ENCODE measurements at regions not wholly inside any gene's neighbourhood (a gene's known extent, or its start where the extent isn't known, plus 50 kb on each side); places are given as distances from the start of the nearest gene placed in this dataset.

DNA sequence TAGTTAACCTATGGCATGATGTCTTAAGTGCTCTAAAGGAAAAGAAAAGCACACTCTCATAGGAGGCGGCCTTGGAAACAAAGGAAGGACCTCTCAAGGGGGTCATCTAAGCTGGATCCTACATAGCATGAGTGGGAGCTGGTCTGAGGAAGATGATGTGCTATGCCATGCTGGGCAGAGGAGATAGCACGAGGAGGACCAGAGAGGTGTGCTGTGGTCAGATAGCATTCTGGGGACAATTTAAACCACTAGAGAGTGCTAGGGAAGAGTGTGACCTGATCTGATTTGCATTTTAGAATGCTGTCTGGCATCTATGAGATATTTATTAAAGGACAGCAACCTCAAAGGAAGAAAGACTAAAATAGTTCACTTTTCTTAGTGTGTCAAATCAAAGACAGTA is 910.1 kb upstream of the CELF4 start:
- DNase-seq (ENCODE audit: low read depth) = no peak

DNA sequence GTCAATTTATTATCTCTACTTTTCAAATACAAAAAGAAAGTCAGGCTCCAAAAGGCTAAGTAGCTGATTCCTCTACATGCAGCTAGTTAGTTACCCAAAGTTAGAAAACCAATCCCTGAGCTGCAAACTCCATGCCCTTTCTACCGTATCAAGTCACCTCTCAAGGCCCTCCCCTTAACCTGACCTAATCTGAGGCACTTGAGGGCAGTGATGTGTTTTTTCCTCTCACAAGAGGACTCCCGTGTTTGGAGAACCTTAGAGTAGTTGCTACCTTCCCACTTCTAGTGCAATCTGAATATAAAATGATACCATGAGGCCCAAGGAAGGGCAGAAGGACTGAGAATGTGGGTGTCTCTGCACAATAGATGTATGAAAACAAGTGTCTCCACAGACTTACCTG is 907.9 kb upstream of the CELF4 start:
- no peak for DNase-seq (ENCODE audit: low read depth)

GRCh38 chr18:38470421-38470820 is 904.8 kb upstream of the CELF4 start:
- DNase-seq (ENCODE audit: low read depth) = no peak

DNA sequence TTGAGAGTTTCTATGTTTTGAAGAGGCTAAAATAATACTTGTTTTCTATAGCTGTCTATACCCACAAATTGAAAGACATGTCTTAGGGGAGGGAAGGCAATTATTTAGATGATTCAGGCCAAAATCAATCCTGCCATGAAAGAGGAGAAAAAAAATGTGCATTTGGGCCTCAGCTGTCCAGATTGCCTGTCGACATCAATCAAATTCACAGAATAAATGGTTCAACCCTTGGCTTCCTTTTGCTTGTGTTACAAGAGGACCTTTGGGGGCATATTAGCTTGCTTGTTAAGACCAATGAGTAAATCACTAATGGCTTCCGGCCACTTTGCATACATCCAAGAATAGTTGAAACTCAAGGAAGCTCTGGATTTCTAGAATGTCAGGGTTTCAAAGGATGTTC is 900.8 kb upstream of the CELF4 start:
- no peak for DNase-seq (ENCODE audit: low read depth)

- DNase-seq (ENCODE audit: low read depth) = no peak
These were observed 898.4 kb upstream of the CELF4 start for GRCh38 chr18:38464024-38464423.

- no peak for DNase-seq (ENCODE audit: low read depth)
These were observed 895.1 kb upstream of the CELF4 start for GRCh38 chr18:38460657-38461056.

- no peak for DNase-seq (ENCODE audit: low read depth)
These were observed 893.8 kb upstream of the CELF4 start for GRCh38 chr18:38459131-38459994.

DNA sequence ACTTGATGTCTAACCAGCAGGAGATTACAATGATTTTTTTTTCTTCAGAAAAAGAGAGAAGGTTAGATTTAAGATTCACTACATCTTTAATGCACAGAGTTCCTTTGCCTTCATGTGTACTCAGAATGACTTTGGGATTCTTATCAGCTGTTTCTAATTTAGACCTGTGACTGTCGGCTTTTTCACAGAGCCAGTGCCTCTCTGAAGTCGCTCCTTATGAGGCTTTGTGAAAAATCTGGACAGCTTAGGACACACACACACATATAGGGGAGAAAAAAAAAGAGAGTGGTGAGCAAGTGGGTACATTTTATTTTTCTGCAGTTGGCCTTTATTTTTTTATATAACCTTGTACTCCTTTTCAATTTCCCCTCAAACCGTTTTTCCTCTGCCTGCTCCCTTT is 893.1 kb upstream of the CELF4 start:
- no peak for DNase-seq (ENCODE audit: low read depth)

- DNase-seq (ENCODE audit: low read depth) = no peak
These were observed 890.7 kb upstream of the CELF4 start for GRCh38 chr18:38456253-38456652.

- DNase-seq (ENCODE audit: low read depth) = no peak
These were observed 889.3 kb upstream of the CELF4 start for GRCh38 chr18:38454764-38455469.

- DNase-seq (ENCODE audit: low read depth) = no peak
These were observed 888.3 kb upstream of the CELF4 start for GRCh38 chr18:38453880-38454279.

GRCh38 chr18:38450876-38451275 is 885.3 kb upstream of the CELF4 start:
- DNase-seq (ENCODE audit: low read depth) = peak; percentile 5

GRCh38 chr18:38445804-38446145 is 880.2 kb upstream of the CELF4 start:
- DNase-seq (ENCODE audit: low read depth) = no peak

DNA sequence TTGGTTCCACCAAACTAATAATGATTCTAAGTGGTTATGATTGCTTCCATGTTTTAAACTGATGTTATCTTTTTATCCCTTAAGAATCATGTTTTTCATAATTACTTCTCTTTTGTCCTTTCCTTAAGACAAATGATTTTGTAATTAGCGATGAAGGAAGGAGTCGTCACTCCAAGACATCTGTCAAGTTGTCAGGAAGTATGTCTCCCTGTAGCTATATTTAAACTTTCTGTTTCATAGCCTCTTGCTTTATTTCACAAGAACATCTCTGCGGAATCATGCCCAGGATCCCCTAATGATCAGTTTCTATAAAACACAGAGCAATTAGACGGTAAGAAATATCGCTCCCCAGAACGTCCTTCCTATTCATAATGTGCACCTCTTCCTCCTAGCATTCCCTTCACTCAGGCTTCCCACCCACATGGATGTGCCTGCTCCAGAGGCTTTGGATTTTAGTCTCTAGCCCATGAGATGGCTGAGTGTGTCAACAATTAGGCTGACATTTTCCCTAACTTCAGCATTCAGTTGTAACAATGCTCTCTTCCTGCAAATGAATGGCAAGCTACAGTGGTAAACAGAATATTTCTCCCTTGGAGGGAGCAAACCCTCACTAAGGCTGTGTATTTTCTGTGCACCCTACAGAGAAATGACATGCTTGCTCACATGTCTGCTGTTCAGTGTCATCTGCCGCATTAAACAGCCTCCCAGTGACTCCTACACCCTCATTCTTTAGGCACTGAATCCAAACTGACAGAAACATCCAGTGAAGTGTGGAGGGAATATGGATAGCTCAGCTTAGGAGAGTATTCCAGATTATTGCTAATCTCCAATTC is 879.6 kb upstream of the CELF4 start:
- DNase-seq (ENCODE audit: low read depth) = no peak

DNA sequence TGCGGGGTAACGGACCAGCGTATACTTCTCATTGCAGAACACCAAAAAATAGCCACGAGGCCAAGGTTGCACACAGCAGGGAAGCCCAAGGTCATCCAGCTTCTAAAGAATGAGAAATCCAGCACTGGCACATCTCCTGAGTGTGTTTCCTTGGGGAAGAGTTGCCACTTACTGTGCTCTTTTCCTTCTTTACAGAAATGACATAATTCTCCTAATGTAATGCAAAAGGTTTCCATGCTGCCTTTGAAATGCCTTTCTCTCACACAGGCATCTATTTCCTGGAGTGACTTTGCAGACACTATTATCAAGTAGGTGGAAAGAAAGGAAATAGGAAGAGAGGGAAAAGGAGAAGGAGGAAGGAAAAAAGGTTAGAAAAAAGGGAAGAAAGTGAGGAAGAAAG is 862.1 kb upstream of the CELF4 start:
- no peak for DNase-seq (ENCODE audit: low read depth)

GRCh38 chr18:38427234-38427633 is 861.6 kb upstream of the CELF4 start:
- DNase-seq (ENCODE audit: low read depth) = no peak

- DNase-seq (ENCODE audit: low read depth) = no peak
These were observed 856.4 kb upstream of the CELF4 start for GRCh38 chr18:38421872-38422615.

DNA sequence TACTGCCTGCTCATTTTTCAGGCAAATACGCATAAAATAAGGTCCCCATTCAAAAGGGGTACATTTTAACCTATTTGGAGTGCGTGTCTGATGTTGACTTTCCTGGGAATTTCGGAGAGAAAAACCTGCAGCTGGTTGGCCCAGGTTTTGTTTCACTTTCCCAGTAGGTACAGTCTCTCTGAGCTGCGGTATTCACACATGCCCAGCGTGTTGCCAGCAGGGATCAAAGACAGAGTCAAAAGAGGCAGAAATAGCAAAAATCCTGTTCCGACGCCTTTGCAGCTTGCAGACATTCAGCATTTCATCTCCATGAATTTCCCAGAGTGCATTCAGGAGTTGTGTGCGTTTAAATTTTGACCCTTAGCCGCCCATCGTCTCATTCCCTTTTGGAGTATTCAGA is 855.4 kb upstream of the CELF4 start:
- DNase-seq (ENCODE audit: low read depth) = no peak

GRCh38 chr18:38420611-38421010 is 855.0 kb upstream of the CELF4 start:
- DNase-seq (ENCODE audit: low read depth) = no peak

DNA sequence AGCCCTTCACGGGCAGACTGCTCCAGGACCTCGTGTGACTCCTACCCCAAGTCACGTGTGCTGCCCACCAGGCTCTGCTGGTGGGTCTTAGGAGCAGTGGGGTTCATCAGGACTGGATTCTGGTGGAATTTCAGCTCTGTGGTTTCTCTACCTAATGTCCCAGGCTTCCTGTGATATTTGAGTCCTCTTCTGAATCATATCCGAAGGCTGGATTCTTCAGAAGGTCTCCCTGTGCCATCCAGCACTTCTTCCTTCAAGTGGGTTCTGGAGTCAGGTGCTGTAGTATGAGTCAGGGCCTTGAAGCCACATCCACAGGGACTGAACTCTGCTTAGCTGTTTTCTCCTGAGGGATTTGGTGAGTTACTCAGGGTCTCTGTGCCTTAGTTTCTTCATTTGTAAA is 850.2 kb upstream of the CELF4 start:
- no peak for DNase-seq (ENCODE audit: low read depth)

GRCh38 chr18:38413193-38413592 is 847.6 kb upstream of the CELF4 start:
- no peak for DNase-seq (ENCODE audit: low read depth)

DNA sequence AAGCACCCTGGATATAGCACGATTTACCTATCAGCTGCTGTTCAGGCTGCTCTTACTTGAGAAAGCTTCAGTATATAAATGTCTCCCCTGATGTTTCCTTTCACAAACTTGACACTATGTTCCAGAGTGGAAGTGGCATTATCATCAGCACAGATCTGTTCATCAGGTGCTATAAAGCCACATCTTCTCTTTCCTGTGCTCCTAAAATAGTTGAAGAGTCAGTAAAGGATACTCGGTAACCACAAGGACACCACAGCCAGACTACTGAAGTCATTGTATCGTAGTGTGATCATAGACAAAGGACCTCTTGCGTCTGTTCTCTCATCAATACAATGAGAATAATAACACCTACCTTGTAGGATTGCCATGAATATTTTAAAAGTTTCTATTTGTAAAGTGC is 841.0 kb upstream of the CELF4 start:
- no peak for DNase-seq (ENCODE audit: low read depth)

Data from non-pigmented ciliary epithelial cell (primary cell).